IPS-18a (cell line): ENCODE measurements at regions not wholly inside any gene's neighbourhood (a gene's known extent, or its start where the extent isn't known, plus 50 kb on each side); places are given as distances from the start of the nearest gene placed in this dataset.
"Not testable (repeated sequence)": the region's sequence is repeated elsewhere in the genome, so short reads cannot be mapped to it uniquely, and the experiment has no call there.

ENCODE experiments used
- H3K27ac ChIP-seq: one replicate; pipeline ENCODE4 v1.5.1; 2013; ENCODE audit warnings: low read length
- H3K27me3 ChIP-seq: one replicate; pipeline ENCODE4 v1.6.1; 2013; ENCODE audit warnings: mild to moderate bottlenecking, low read length; ENCODE audit not compliant: control insufficient read depth, insufficient read depth
- H3K36me3 ChIP-seq: one replicate; pipeline ENCODE4 v1.6.1; 2013; ENCODE audit warnings: low read depth, low read length; ENCODE audit not compliant: control insufficient read depth
- H3K4me1 ChIP-seq: one replicate; pipeline ENCODE4 v1.6.1; 2013; ENCODE audit warnings: low read depth, low read length; ENCODE audit not compliant: control insufficient read depth
- H3K4me3 ChIP-seq: one replicate; pipeline ENCODE4 v1.5.1; 2013; ENCODE audit warnings: low read length
- H3K9ac ChIP-seq: one replicate; pipeline ENCODE4 v1.6.1; 2013; ENCODE audit warnings: mild to moderate bottlenecking, low read length, moderate library complexity
- H3K9me3 ChIP-seq: one replicate; pipeline ENCODE4 v1.6.1; 2013; ENCODE audit warnings: low read depth, low read length; ENCODE audit not compliant: control insufficient read depth

GRCh38 chr14:43090380-43090779 is 1416.7 kb downstream of the FSCB start:
- H3K4me3 ChIP-seq, result no peak overlapping the region
- no peak overlapping the region for H3K9ac ChIP-seq
- H3K27ac ChIP-seq, result no peak overlapping the region
- no peaks in the 10 kb centered on the region for H3K27me3 ChIP-seq
- no peaks in the 10 kb centered on the region for H3K4me1 ChIP-seq
- H3K36me3 ChIP-seq, result no peaks in the 10 kb centered on the region
- H3K9me3 ChIP-seq, result no peaks in the 10 kb centered on the region

DNA sequence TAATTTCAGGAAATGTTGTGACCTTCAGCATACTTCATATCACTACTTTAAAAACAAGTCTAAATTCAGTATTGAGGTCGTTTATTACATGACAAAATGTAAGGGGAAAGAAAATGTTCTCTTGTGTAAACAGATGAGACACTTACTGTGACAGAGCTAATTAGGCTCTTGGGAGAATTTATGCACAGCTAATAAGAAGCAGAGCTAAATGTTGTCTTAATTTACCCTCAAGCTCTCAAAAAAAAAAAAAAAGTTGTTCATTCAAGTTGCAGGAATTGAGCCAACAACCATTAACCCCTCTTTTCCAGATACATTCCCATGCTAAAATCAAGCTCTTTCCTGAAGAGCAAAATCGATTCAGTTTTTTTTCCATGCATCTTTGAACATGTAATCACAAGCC is 1419.4 kb downstream of the FSCB start:
- no peaks in the 10 kb centered on the region for H3K4me1 ChIP-seq
- no peaks in the 10 kb centered on the region for H3K36me3 ChIP-seq
- H3K9ac ChIP-seq, result no peak overlapping the region
- H3K27ac ChIP-seq, result no peak overlapping the region
- H3K9me3 ChIP-seq, result no peaks in the 10 kb centered on the region
- H3K4me3 ChIP-seq, result no peak overlapping the region
- H3K27me3 ChIP-seq, result no peaks in the 10 kb centered on the region

DNA sequence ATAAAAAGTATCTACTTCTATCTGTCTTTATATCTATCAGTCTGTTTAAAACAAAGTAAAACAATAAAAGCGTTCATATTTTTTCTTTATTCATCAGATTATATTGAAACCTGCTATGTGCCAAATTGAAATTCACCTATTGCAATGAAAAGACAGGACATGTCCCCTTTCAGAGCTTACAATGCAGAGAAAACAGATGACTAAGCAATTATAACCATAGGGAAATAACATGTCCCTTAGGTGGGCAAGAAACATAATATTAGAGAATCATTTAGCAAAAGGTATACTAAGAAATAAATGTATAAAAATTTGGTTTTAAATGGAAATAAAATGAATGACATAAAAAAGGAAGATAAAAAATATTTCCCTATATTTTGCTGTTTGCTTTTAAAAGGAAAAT is 1421.3 kb downstream of the FSCB start:
- Histone ChIP-seq H3K4me3 (no peak overlapping the region), H3K27ac (no peak overlapping the region), H3K9ac (no peak overlapping the region), H3K9me3 (no peaks in the 10 kb centered on the region), H3K36me3 (no peaks in the 10 kb centered on the region), H3K4me1 (no peaks in the 10 kb centered on the region), H3K27me3 (no peaks in the 10 kb centered on the region)

DNA sequence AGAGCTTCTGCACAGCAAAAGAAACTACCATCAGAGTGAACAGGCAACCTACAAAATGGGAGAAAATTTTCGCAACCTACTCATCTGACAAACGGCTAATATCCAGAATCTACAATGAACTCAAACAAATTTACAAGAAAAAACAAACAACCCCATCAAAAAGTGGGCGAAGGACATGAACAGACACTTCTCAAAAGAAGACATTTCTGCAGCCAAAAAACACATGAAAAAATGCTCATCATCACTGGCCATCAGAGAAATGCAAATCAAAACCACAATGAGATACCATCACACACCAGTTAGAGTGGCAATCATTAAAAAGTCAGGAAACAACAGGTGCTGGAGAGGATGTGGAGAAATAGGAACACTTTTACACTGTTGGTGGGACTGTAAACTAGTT is 1439.7 kb downstream of the FSCB start:
- H3K9me3 ChIP-seq, H3K36me3 ChIP-seq, H3K27me3 ChIP-seq, H3K4me1 ChIP-seq, H3K9ac ChIP-seq, H3K4me3 ChIP-seq, H3K27ac ChIP-seq: not testable (repeated sequence)

DNA sequence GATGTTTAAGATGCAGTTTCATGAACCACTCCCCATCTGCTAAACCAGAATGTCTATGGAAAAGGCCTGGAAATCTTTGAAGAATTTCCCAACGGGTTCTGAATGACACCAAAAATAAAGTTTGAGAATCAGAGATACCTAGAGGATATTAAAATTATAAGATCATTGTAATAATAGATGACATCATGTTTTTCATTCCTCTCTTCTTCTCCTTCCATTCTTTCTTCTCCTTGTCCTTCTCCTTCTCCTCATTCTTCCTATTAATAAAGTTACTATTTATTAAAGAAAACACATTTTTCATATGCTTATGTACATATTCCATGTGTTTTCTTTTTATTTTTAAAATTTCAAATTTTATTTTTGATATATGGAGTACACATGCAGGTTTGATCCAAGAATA is 1449.4 kb downstream of the LRFN5 start:
- H3K9me3 ChIP-seq, result no peaks in the 10 kb centered on the region
- no peak overlapping the region for H3K9ac ChIP-seq
- no peaks in the 10 kb centered on the region for H3K27me3 ChIP-seq
- no peak overlapping the region for H3K27ac ChIP-seq
- H3K4me1 ChIP-seq, result no peaks in the 10 kb centered on the region
- H3K4me3 ChIP-seq, result no peak overlapping the region
- no peaks in the 10 kb centered on the region for H3K36me3 ChIP-seq

DNA sequence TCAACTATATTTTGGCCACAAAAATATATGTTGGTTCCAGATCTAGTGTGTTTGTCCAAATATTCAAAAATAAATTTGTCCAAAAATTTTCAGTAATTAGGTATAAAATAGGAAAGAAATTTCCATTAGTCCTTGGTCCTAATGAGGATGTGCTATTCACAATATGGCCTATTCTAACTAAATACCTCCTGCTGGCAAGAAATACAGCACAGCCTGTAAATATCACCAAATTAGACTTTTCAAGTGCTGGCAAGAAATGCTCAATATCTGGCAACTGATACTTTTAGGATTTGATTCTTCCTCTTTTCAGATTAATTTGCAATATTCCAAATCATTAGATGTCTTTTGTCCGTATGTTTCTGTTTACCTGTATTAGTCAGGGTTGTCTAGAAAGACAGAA is 1446.2 kb downstream of the LRFN5 start:
- Histone ChIP-seq H3K9me3 (no peaks in the 10 kb centered on the region), H3K27ac (no peak overlapping the region), H3K36me3 (no peaks in the 10 kb centered on the region), H3K4me3 (no peak overlapping the region), H3K9ac (no peak overlapping the region), H3K27me3 (no peaks in the 10 kb centered on the region), H3K4me1 (no peaks in the 10 kb centered on the region)

DNA sequence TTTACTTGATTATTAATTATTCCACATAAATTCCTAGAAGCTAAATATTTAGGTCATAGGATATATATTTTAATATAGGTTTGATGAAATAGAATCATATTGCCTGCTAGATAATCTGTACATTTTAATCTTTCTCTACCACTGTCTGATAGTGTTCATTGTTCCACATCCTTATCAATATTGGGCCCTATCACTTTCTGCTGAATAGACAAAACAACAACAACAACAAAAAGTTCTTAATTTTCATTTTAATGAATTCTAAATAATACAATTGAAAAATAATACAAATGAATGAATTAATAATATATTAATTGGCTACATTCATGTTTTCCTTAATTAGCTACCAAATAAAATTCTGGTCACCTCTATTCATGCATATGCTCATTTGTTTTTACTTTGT is 1437.2 kb downstream of the LRFN5 start:
- H3K4me1 ChIP-seq, result no peaks in the 10 kb centered on the region
- no peaks in the 10 kb centered on the region for H3K36me3 ChIP-seq
- no peak overlapping the region for H3K27ac ChIP-seq
- no peaks in the 10 kb centered on the region for H3K9me3 ChIP-seq
- no peak overlapping the region for H3K4me3 ChIP-seq
- no peaks in the 10 kb centered on the region for H3K27me3 ChIP-seq
- H3K9ac ChIP-seq, result no peak overlapping the region

- no peak overlapping the region for H3K27ac ChIP-seq
- no peaks in the 10 kb centered on the region for H3K27me3 ChIP-seq
- no peaks in the 10 kb centered on the region for H3K4me1 ChIP-seq
- H3K36me3 ChIP-seq, result no peaks in the 10 kb centered on the region
- H3K4me3 ChIP-seq, result no peak overlapping the region
- H3K9ac ChIP-seq, result no peak overlapping the region
- H3K9me3 ChIP-seq, result no peaks in the 10 kb centered on the region
Observed at GRCh38 chr14:43042408-43042807, 1435.7 kb downstream of the LRFN5 start.

GRCh38 chr14:43041976-43042375 is 1435.3 kb downstream of the LRFN5 start:
- no peaks in the 10 kb centered on the region for H3K4me1 ChIP-seq
- no peaks in the 10 kb centered on the region for H3K9me3 ChIP-seq
- no peaks in the 10 kb centered on the region for H3K36me3 ChIP-seq
- H3K4me3 ChIP-seq, result no peak overlapping the region
- H3K27ac ChIP-seq, result no peak overlapping the region
- H3K27me3 ChIP-seq, result no peaks in the 10 kb centered on the region
- H3K9ac ChIP-seq, result no peak overlapping the region

DNA sequence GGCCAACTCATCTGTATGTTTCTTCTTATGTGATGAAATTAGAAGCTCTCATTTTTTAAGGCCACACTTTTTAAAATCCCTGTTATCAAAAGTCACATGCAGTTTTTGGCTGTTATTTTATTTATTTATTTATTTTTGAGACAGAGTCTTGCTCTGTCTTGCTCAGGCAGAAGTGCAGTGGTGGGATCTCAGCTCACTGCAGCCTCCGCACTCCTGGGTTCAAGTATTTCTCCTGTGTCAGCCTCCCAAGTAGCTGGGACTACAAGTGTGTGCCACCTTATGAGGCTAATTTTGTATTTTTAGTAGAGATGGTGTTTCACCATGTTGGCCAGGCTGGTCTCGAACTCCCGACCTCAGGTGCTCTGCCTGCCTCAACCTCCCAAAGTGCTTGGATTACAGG is 1434.5 kb downstream of the LRFN5 start:
- H3K4me1 ChIP-seq, result no peaks in the 10 kb centered on the region
- no peaks in the 10 kb centered on the region for H3K27me3 ChIP-seq
- H3K36me3 ChIP-seq, result no peaks in the 10 kb centered on the region
- H3K9me3 ChIP-seq, result no peaks in the 10 kb centered on the region
- H3K9ac ChIP-seq, result no peak overlapping the region
- H3K4me3 ChIP-seq, result no peak overlapping the region
- no peak overlapping the region for H3K27ac ChIP-seq

DNA sequence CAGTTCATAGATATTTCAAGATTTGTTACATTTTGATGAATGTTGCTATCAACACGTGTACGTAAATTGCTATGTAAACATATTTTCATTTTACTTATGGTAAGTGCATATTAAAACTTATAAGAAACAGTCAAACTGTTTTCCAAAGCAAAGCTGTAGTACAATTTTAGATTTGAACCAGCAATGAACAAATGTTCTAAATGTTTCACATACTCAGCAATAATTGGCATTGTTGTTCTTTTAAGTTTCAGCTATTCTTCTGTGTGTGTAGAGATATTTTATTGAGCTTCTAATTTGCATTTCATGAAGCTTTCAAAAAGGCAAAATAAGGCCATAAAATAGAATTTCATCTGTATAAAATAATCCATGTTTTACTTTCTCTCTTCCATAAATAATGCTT is 1433.2 kb downstream of the LRFN5 start:
- Histone ChIP-seq H3K4me3 (no peak overlapping the region), H3K27ac (no peak overlapping the region), H3K36me3 (no peaks in the 10 kb centered on the region)

DNA sequence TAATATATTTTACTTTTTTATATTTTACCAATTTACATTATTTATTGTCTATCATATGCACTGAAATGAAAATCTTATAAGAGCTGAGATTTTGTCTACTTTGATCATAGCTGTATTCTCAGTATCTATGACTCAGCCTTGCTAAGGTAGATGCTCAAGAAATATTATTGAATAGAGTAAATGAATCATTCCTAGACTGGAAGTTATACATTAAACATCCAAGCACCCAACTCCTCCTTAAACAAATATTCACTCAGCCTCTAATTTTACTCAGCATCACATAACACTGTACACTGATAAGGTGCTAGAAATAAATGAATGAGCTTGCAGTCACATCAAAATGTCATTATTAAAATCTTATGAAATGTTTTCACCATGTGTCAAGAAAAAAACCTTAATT is 1424.9 kb downstream of the LRFN5 start:
- H3K4me1 ChIP-seq, result no peaks in the 10 kb centered on the region
- H3K27me3 ChIP-seq, result no peaks in the 10 kb centered on the region
- no peak overlapping the region for H3K27ac ChIP-seq
- H3K9me3 ChIP-seq, result no peaks in the 10 kb centered on the region
- no peak overlapping the region for H3K4me3 ChIP-seq
- no peaks in the 10 kb centered on the region for H3K36me3 ChIP-seq
- H3K9ac ChIP-seq, result no peak overlapping the region

More for the DNA sequence above, 1433.2 kb downstream of the LRFN5 start:
- Histone ChIP-seq H3K4me1 (no peaks in the 10 kb centered on the region), H3K27me3 (no peaks in the 10 kb centered on the region), H3K9ac (no peak overlapping the region), H3K9me3 (no peaks in the 10 kb centered on the region)
